ENCODE measurements at regions not wholly inside any gene's neighbourhood (a gene's known extent, or its start where the extent isn't known, plus 50 kb on each side); places are given as distances from the start of the nearest gene placed in this dataset.

- H3K4me1 ChIP-seq: no peaks in the 10 kb centered on the region
Observed at GRCh38 chr3:71850654-71851053, 65.7 kb upstream of the PROK2 start.

GRCh38 chr3:71849681-71850080 lies 64.7 kb upstream of the PROK2 start:
- no peak for DNase-seq (ENCODE audit: low spot score)
- Mint-ChIP-seq H3K9me3 (peaks cover 13% of the 10 kb centered on the region), H3K27ac (no peak overlapping the region), H3K4me1 (peaks cover 20% of the 10 kb centered on the region), H3K27me3 (ENCODE audit: insufficient read depth, low read depth) (peaks cover 2% of the 10 kb centered on the region), H3K4me3 (no peak overlapping the region), H3K36me3 (no peaks in the 10 kb centered on the region)
- no peak overlapping the region for H3K4me2 ChIP-seq
- H3K4me1 ChIP-seq: no peaks in the 10 kb centered on the region
- H3K9me3 ChIP-seq (ENCODE audit: low read depth): no peaks in the 10 kb centered on the region
- no peak overlapping the region for H3K9ac ChIP-seq
- H3K36me3 ChIP-seq: no peaks in the 10 kb centered on the region
- no peaks in the 10 kb centered on the region for H3F3A ChIP-seq (ENCODE audit: low read depth)
- no peak overlapping the region for H3K4me3 ChIP-seq
- no peaks in the 10 kb centered on the region for H3K27me3 ChIP-seq
- no peak overlapping the region for H3K27ac ChIP-seq
- no peak overlapping the region for H2AFZ ChIP-seq (replicated peaks)
- no peaks in the 10 kb centered on the region for H4K20me1 ChIP-seq (ENCODE audit: low read depth)
- TF ChIP-seq EZH2 (IDR thresholded peaks at IDR 0.05) (no peak), CTCF (IDR thresholded peaks at IDR 0.05) (no peak), EZH2phosphoT487 (IDR thresholded peaks at IDR 0.05) (no peak)
- H3K79me2 ChIP-seq (ENCODE audit: low read depth): no peaks in the 10 kb centered on the region

More at GRCh38 chr3:71850654-71851053, 65.7 kb upstream of the PROK2 start:
- H4K20me1 ChIP-seq (ENCODE audit: low read depth): no peaks in the 10 kb centered on the region
- no peak for TF ChIP-seq EZH2phosphoT487 (IDR thresholded peaks at IDR 0.05)
- TF ChIP-seq CTCF (IDR thresholded peaks at IDR 0.05): no peak
- no peak for TF ChIP-seq EZH2 (IDR thresholded peaks at IDR 0.05)
- H3K9ac ChIP-seq: no peak overlapping the region
- no peak overlapping the region for H3K27ac ChIP-seq
- H3K4me1 Mint-ChIP-seq: peaks cover 27% of the 10 kb centered on the region
- no peak for DNase-seq (ENCODE audit: low spot score)
- peaks cover 13% of the 10 kb centered on the region for H3K9me3 Mint-ChIP-seq
- H3K9me3 ChIP-seq (ENCODE audit: low read depth): no peaks in the 10 kb centered on the region
- H3K36me3 ChIP-seq: no peaks in the 10 kb centered on the region
- no peak overlapping the region for H2AFZ ChIP-seq (replicated peaks)
- no peaks in the 10 kb centered on the region for H3K27me3 ChIP-seq
- H3K79me2 ChIP-seq (ENCODE audit: low read depth): no peaks in the 10 kb centered on the region
- peaks cover 3% of the 10 kb centered on the region for H3K27me3 Mint-ChIP-seq (ENCODE audit: insufficient read depth, low read depth)
- no peak overlapping the region for H3K4me2 ChIP-seq
- no peak overlapping the region for H3K4me3 Mint-ChIP-seq
- no peaks in the 10 kb centered on the region for H3F3A ChIP-seq (ENCODE audit: low read depth)
- H3K4me3 ChIP-seq: no peak overlapping the region
- no peak overlapping the region for H3K27ac Mint-ChIP-seq
- no peaks in the 10 kb centered on the region for H3K36me3 Mint-ChIP-seq

GRCh38 chr3:71847794-71848193 lies 62.8 kb upstream of the PROK2 start:
- H3K9me3 Mint-ChIP-seq: peaks cover 10% of the 10 kb centered on the region
- Histone ChIP-seq H3F3A (ENCODE audit: low read depth) (no peaks in the 10 kb centered on the region), H3K9me3 (ENCODE audit: low read depth) (no peaks in the 10 kb centered on the region), H3K36me3 (no peaks in the 10 kb centered on the region), H2AFZ (replicated peaks) (no peak overlapping the region), H3K4me2 (no peak overlapping the region), H3K79me2 (ENCODE audit: low read depth) (no peaks in the 10 kb centered on the region), H3K9ac (no peak overlapping the region), H3K4me1 (no peaks in the 10 kb centered on the region), H3K27ac (no peak overlapping the region), H4K20me1 (ENCODE audit: low read depth) (no peaks in the 10 kb centered on the region), H3K4me3 (no peak overlapping the region), H3K27me3 (no peaks in the 10 kb centered on the region)
- peaks cover 5% of the 10 kb centered on the region for H3K27me3 Mint-ChIP-seq (ENCODE audit: insufficient read depth, low read depth)
- H3K27ac Mint-ChIP-seq: no peak overlapping the region
- TF ChIP-seq EZH2 (IDR thresholded peaks at IDR 0.05) (no peak), CTCF (IDR thresholded peaks at IDR 0.05) (no peak), EZH2phosphoT487 (IDR thresholded peaks at IDR 0.05) (no peak)
- no peak overlapping the region for H3K4me3 Mint-ChIP-seq
- H3K36me3 Mint-ChIP-seq: no peaks in the 10 kb centered on the region
- no peak for DNase-seq (ENCODE audit: low spot score)
- peaks cover 11% of the 10 kb centered on the region for H3K4me1 Mint-ChIP-seq
